IPS DF 4.7 (cell line): ENCODE measurements at regions not wholly inside any gene's neighbourhood (a gene's known extent, or its start where the extent isn't known, plus 50 kb on each side); places are given as distances from the start of the nearest gene placed in this dataset.
"Not testable (repeated sequence)": the region's sequence is repeated elsewhere in the genome, so short reads cannot be mapped to it uniquely, and the experiment has no call there.

ENCODE experiments used
- DNase-seq: peaks from one replicate; pipeline ENCODE4 v3.0.0-alpha.2; 2013; ENCODE audit warnings: low spot score; ENCODE audit errors: extremely low read depth

DNA sequence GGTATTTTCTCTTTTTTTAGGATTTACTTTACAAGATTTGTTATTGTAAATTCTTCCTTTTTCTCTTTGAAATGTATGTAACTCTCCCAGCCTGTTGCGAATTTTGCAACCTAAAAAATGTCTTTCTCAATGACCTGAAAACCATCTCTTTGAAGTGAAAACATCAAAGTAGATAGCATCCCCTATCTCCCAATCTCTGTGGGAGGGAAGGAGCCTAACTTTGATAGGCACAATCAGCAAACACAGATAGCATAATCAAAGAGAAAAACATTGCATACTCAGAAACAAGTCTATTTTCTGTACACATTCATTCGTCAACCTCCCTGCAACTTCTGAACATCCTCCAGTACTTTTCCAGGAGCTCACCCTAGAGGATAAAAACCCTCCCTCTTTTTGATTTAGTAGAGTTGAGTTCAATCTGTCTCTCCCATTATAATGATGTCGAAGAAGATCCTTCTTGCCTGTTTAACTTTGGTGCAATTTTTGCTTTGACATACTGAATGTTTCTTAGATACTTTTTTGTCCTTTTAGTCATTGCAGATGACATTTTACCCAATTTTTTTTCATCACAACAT is 849.2 kb upstream of the LRFN5 start:
- DNase-seq, result no peak

DNA sequence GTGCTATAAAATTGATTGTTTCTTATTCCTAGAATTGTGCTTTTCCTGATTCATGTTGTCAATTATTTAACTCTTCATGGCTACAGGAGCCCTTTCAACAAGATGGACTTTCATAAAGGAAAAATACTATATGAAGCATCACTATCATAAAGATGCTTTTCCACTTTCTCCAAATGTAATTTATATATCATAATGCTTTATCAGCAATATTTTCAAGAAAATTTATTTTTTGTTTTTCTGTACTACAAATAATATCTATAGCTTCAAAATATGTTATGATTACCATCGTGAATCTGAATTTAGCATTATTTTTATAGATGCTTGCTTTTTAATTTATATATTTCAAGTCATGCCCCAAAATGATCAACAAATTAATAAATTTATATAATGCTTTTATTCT is 873.5 kb upstream of the LRFN5 start:
- DNase-seq, result no peak

- DNase-seq, result no peak
Observed at GRCh38 chr14:40727107-40727506, 879.6 kb upstream of the LRFN5 start.

GRCh38 chr14:40713387-40713786 is 893.3 kb upstream of the LRFN5 start:
- DNase-seq, result no peak

DNA sequence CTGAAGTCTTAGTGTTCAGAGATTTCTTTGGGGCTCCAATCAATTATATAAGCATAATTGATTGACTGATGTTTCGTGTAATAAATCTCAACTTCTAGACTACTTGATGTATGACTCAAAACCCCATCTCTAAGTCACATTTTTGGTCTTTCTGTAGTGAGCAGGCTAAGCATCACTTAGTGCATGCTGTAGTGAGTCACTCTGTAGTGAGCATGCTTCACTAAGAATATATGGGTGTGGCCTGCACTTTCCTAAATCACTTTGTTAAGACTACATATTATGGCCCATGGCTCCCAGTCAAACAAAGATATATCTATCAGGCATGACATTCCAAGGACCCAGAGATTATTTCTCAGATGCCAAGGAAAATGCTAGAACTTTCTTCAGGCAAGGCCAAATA is 909.4 kb upstream of the LRFN5 start:
- no peak for DNase-seq

DNA sequence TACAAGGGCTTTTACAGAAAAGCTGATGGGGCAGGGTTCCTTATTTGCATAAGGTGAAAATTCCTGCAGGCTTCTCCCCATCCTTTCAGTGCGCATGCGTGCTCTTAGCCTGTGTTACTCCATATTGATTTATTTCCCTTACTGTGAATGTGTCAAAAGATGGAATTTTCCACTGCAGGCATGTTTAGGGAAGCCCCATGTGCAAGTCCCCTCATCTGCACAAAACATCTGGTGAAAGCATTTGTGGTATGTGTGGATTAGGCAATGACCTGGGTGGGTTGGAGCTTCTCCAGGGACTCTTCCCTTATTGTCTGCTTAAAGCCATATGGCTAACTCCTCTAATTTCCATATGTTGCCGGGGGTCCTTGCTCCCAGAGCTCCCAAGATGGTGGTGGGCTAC is 912.7 kb upstream of the LRFN5 start:
- DNase-seq, result no peak

DNA sequence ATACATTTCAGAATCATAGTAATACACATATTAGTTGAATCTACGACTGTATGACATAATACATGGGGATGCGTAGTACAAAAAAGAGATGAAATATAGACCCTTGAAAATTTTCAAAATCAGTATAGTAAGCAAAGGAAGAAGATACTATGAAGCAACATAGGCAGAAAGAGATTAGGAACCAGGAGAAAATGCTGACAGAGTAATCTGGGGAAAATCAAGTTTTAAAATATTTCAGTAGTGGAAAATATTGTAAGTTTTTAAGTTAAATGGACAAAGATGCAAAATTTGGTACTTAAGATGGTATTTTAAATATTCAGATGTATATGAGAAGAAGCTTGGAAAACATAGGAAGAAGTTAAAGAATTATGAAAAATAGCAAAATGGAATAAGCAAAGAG is 915.6 kb upstream of the LRFN5 start:
- no peak for DNase-seq

DNA sequence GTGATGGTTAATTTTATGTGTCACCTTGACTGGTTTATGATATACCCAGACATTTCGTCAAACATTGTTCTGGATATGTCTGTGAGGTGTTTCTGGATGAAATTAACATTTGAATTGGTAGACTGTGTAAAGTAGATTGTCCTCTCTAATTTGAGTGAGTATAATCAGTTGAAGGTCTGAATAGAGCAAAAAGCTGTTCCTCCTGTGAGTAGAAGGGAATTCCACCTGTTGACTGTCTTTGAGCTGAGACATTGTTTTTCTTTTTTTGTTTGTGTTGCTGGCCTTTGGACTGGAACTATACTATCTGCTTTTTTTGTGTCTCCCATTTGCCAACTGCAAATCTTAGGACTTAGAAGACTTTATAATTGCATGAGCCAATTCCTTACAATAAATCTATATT is 920.9 kb upstream of the LRFN5 start:
- DNase-seq, result no peak

DNA sequence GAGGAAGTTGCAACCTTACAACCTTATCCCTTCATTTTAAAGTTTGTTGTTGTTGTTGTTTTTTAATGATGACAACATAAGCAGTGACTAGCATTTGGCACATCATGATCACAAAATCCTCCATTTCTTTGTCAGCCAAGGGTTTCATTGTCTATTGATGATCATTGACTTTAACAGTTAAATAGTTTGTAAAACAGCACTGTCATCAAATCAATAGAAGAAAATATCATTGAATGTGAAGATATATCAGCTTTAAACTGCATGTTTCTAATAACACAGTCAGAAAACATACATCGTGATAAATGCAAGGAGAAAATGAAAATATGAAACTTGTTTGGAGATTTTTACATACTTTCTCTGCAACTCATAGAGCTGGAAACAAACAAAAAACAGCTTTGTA is 922.3 kb upstream of the LRFN5 start:
- no peak for DNase-seq

- no peak for DNase-seq
Observed at GRCh38 chr14:40682131-40682913, 924.4 kb upstream of the LRFN5 start.

DNA sequence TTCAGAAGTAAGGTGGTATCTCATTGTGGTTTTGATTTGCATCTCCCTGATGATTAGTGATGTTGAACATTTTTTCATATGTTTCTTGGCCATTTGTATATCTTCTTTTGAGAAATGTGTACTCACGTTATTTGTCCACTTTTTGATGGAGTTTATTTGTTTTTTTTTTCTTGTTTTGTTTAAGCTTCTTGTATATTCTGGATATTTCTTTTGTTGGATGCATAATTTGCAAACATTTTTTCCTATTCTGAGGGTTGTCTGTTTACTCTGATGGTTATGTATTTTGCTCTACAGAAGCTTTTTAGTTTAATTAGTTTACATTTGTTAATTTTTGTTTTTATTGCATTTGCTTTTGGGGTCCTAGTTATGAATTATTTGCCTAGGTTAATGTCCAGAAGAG is 927.4 kb upstream of the LRFN5 start:
- no peak for DNase-seq

- DNase-seq, result not testable (repeated sequence)
Observed at GRCh38 chr14:40677206-40677605, 929.5 kb upstream of the LRFN5 start.

DNA sequence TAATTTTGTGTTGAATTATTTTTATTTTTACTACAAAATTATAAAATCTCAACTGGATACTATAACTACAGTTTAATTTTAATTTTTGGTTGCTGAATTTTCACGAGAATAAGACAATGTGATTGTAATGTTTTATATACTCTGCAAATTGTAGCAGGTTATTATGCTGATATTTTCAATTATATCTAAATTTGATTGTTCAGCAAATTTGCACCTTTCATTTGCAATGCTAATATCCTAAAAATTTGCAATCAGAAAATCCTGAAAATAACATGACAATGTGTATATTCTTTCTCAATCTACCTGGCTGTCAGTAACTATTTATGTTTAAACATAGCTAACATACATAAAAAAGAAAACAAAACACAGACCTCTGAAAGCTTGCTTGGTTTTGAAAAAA is 932.2 kb upstream of the LRFN5 start:
- no peak for DNase-seq

DNA sequence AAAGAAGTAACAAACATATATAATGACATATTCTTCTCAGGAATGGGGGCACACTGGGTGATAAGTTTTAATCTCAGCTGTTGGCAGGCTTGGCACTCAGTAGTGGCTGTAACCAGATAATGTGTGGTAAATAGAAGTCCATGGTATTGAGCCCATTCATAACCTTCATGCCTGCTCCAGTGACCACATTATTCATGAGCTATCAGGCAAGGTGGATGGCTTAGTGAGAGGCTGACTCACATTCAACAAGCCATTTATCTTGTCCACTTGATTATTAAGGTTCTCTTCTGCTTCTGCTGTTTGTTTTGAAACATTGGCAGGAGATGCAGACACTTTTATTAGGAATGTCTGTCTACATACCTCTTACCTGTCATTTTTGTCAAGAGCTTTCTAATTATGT is 950.4 kb upstream of the LRFN5 start:
- no peak for DNase-seq

DNA sequence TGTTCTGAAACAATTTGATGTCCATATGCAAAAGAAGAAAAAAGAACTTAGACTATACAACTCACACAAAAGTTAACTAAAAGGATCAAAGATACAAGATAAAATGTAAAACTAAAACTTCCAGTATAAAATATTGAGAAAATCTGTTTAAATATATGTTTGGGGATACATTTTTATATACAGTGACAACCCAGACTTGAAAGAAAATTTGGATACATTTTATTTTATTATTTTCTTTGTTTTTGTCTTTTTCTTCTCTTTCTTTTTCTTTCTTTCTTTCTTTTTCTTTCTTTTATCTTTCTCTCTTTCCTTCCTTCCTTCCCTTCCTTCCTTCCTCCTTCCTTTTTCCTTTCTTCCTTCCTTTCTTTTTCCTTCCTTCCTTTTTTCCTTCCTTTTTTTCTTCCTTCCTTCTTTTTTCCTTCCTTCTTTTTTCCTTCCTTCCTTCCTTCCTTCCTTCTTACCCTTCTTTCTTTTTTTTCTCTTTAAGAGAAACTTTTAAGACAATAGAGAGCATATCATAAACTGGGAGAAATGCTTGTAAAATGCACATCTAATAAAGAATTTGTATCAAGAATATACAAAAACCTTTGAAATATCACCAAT is 954.5 kb upstream of the LRFN5 start:
- DNase-seq, result no peak

DNA sequence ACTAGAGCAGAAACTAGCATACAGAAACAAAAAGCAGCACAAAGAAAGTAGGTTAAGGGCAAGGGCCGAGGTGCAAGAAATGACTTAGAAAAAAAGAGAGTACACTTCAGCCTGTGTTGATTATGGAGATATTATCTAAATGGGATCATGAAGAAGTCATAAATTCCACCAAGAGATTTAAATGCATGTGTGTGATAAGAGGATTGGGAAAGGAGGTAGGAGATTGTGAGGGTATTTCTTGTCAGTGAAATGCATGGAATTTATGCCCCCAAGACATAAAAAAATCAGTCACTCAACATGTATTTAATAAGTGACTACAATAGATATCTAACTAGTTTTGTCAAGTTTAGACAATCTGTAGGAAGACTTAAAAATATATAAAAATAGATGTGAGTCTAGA is 976.2 kb upstream of the LRFN5 start:
- no peak for DNase-seq

GRCh38 chr14:40629551-40630137 is 977.0 kb upstream of the LRFN5 start:
- not testable (repeated sequence) for DNase-seq

DNA sequence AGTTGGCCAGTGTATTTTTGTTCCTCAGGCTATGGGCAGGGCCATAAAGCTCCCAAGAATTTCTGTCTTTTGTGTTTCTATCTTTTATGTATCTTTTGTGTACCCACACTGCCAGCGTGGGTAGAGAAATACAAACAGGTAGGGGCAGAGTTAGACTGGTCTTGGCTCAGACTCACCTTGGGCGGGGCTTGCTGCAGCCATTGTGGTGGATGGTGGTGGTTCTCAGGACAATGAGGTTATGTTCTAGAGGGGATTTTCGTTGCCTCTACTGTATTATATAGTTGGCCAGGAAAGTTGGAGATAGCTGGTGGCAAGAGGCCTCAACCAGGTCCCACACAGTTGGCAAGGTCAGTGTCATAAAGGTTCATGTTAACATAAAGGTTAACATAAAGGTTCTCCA is 977.5 kb upstream of the LRFN5 start:
- DNase-seq, result no peak

DNA sequence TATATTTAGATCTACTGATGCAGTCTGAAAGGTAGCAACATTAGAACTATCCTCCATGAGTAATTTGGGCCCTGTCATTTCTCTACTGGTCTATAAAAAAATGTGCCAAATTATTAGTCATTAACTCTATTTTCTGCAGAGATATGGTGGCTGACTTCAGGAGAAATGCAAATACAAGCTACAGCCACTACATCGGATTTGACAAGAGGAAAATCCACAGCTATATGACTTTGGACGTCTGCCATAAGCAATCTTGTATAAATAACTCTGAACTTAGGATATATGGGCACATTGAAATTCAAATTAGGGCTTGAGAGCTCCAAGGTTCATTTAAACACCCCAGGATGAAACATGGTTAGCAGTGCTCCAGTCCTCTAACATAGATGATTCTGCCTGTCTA is 983.0 kb upstream of the LRFN5 start:
- no peak for DNase-seq

- no peak for DNase-seq
Observed at GRCh38 chr14:40618225-40618898, 988.3 kb upstream of the LRFN5 start.

DNA sequence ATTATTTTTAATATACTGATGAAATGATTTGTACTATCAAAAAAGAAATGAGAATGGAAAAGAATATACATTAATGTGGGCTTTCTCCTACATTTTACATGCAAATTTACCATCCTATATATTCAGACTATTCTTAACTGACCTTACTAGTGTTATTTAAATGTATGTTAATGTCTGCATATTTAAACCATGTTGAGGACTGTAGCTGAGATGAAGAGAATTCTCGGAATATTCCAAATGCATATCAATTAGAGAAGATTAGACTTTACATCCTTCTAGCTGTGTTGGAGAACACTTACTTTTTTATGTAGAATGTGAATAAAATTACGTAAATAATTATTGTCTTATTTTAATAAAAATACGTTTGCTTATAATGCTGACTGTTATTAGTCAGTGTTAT is 990.1 kb upstream of the LRFN5 start:
- DNase-seq, result no peak

- DNase-seq, result no peak
Observed at GRCh38 chr14:40601063-40601462, 1005.6 kb upstream of the LRFN5 start.
